Parathyroid adenoma (tissue), 2 donors: ENCODE measurements at regions not wholly inside any gene's neighbourhood (a gene's known extent, or its start where the extent isn't known, plus 50 kb on each side); places are given as distances from the start of the nearest gene placed in this dataset.

Experiments
- H2AFZ ChIP-seq: fragments of 300-600 bp; sonication (generic); one replicate; pipeline ENCODE4 v1.7.0; 2017; ENCODE audit warnings: antibody characterized with exemption, mild to moderate bottlenecking
- H3K27ac ChIP-seq: fragments of 300-600 bp; sonication (generic); one replicate; pipeline ENCODE4 v1.7.0; 2017
- H3K27me3 ChIP-seq: fragments of 300-600 bp; sonication (generic); one replicate; pipeline ENCODE4 v1.7.0; 2017; ENCODE audit warnings: low read length; ENCODE audit not compliant: control insufficient read depth, insufficient read depth
- H3K36me3 ChIP-seq: fragments of 300-600 bp; sonication (generic); one replicate; pipeline ENCODE4 v1.7.0; 2017; ENCODE audit warnings: low read length; ENCODE audit not compliant: control insufficient read depth, insufficient read depth
- H3K4me1 ChIP-seq: fragments of 300-600 bp; sonication (generic); one replicate; pipeline ENCODE4 v1.7.0; 2017; ENCODE audit warnings: control low read depth
- H3K4me2 ChIP-seq: fragments of 300-600 bp; sonication (generic); one replicate; pipeline ENCODE4 v1.7.0; 2017; ENCODE audit warnings: low read length
- H3K4me3 ChIP-seq: fragments of 300-600 bp; sonication (generic); one replicate; pipeline ENCODE4 v1.7.0; 2017; ENCODE audit warnings: low read depth, low read length
- H3K79me2 ChIP-seq: fragments of 300-600 bp; sonication (generic); one replicate; pipeline ENCODE4 v1.7.0; 2017; ENCODE audit warnings: control low read depth
- H3K9ac ChIP-seq: fragments of 300-600 bp; sonication (generic); one replicate; pipeline ENCODE4 v1.7.0; 2017; ENCODE audit warnings: mild to moderate bottlenecking
- H3K9me3 ChIP-seq: fragments of 300-600 bp; sonication (generic); one replicate; pipeline ENCODE4 v1.7.0; 2017; ENCODE audit warnings: low read length; ENCODE audit not compliant: control insufficient read depth
- TF ChIP-seq, protein P1 (sequence below): fragments of 300-600 bp; sonication (generic); IDR thresholded peaks from one replicate; pipeline ENCODE4 v1.7.0; 2017; ENCODE audit warnings: antibody characterized with exemption, mild to moderate bottlenecking
- donor health status: primary hyperparathyroidism.

DNA sequence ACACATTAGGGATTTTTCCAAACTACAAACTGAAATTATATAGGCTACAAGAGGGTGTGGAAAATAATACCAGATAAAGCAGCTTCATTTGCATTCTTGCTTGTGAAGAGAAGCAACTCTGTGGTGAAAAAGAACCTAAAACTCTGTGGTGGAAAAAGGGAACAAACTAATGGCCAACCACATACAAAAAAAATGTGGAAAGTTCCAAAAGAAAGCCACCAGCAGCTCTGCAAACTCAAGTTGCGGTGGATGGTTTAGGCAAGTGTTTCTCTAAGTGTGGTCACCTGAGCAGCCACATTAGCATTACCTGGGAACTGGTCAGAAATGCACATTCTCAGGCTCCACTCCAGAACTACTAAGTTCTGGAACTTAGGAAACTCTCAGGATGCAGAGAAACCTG, 586.4 kb downstream of the ACTL7B start:
- H3K9ac ChIP-seq = no peak overlapping the region
- no peaks in the 10 kb centered on the region for H3K79me2 ChIP-seq
- TF ChIP-seq, protein P1, sequence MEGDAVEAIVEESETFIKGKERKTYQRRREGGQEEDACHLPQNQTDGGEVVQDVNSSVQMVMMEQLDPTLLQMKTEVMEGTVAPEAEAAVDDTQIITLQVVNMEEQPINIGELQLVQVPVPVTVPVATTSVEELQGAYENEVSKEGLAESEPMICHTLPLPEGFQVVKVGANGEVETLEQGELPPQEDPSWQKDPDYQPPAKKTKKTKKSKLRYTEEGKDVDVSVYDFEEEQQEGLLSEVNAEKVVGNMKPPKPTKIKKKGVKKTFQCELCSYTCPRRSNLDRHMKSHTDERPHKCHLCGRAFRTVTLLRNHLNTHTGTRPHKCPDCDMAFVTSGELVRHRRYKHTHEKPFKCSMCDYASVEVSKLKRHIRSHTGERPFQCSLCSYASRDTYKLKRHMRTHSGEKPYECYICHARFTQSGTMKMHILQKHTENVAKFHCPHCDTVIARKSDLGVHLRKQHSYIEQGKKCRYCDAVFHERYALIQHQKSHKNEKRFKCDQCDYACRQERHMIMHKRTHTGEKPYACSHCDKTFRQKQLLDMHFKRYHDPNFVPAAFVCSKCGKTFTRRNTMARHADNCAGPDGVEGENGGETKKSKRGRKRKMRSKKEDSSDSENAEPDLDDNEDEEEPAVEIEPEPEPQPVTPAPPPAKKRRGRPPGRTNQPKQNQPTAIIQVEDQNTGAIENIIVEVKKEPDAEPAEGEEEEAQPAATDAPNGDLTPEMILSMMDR = no peak
- H3K4me1 ChIP-seq = no peaks in the 10 kb centered on the region
- no peak overlapping the region for H3K4me3 ChIP-seq
- no peaks in the 10 kb centered on the region for H3K27me3 ChIP-seq
- H3K36me3 ChIP-seq = no peaks in the 10 kb centered on the region
- no peak overlapping the region for H3K27ac ChIP-seq
- H3K9me3 ChIP-seq = no peaks in the 10 kb centered on the region
- no peak overlapping the region for H2AFZ ChIP-seq
- H3K4me2 ChIP-seq = no peak overlapping the region

DNA sequence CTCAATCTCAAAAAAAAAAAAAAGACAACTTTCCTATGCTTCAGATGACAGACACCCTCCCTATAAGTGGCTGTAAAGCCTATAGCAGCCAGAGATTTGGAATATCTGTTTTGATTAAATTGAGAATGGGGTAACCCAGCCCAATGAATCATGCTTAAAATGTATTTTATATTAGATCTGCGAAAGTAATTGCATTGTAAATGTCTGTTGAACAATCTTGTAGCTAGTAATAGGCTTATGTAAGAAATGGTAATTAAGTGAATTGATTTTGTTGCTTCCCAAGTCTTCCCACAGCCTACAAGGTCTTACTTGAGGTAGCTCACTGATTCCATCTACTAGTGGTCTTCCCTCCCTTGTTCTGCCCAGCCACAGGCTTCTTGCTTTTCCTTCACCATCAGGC, 590.7 kb downstream of the ACTL7B start:
- Histone ChIP-seq H3K4me3 (no peak overlapping the region), H3K4me2 (no peak overlapping the region), H3K79me2 (no peaks in the 10 kb centered on the region), H3K9me3 (no peaks in the 10 kb centered on the region), H3K4me1 (no peaks in the 10 kb centered on the region), H3K27ac (no peak overlapping the region), H2AFZ (no peak overlapping the region), H3K9ac (no peak overlapping the region), H3K27me3 (no peaks in the 10 kb centered on the region), H3K36me3 (no peaks in the 10 kb centered on the region)
- TF ChIP-seq, protein P1 = no peak

DNA sequence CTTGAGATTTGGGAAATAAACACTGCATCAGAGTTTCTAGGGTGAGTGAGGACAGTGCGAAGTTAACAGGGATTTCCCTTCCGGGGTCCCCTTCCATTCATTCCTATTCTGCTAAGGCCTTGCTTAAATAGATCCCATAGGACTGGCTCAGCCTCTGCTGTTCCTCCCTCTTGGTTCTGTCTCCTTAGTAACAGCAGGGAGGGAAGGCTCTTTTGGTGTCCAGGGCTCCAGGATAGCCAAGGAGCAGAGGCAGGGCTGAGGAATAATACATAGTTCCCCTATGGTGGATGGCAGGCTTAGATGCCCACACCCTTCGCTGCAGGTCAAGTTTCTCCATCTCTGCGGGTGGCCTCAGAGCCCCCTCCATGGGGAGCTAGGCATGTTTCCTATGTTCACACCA, 591.7 kb downstream of the ACTL7B start:
- TF ChIP-seq, protein P1 = no peak
- Histone ChIP-seq H3K4me1 (no peaks in the 10 kb centered on the region), H3K27me3 (no peaks in the 10 kb centered on the region), H3K9me3 (no peaks in the 10 kb centered on the region), H3K4me2 (no peak overlapping the region), H3K36me3 (no peaks in the 10 kb centered on the region), H2AFZ (no peak overlapping the region), H3K79me2 (no peaks in the 10 kb centered on the region), H3K9ac (no peak overlapping the region), H3K27ac (no peak overlapping the region), H3K4me3 (no peak overlapping the region)

DNA sequence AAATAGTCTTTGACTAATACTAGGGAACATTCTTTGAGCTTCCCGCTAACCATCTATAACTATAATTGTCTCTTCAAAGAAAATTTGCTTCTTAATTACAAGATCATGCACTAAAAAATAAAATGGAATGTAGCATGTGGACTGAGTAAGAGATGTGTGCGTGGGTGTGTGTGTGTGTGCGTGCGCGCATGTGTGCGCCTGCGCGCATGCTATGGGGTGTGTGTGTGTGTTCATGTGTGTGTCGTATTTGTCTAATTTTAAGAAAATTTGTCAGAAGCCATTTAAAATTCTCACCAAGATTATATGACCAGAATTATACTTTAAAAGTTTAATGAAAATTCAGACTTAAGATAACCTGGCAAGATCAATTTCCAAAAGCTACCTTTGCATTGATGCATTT, 593.0 kb downstream of the ACTL7B start:
- Histone ChIP-seq H3K4me3 (no peak overlapping the region), H3K79me2 (no peaks in the 10 kb centered on the region), H3K36me3 (no peaks in the 10 kb centered on the region), H3K27me3 (no peaks in the 10 kb centered on the region), H3K27ac (no peak overlapping the region), H3K4me1 (no peaks in the 10 kb centered on the region), H3K9ac (no peak overlapping the region), H2AFZ (no peak overlapping the region), H3K4me2 (no peak overlapping the region), H3K9me3 (no peaks in the 10 kb centered on the region)
- TF ChIP-seq, protein P1 = no peak

DNA sequence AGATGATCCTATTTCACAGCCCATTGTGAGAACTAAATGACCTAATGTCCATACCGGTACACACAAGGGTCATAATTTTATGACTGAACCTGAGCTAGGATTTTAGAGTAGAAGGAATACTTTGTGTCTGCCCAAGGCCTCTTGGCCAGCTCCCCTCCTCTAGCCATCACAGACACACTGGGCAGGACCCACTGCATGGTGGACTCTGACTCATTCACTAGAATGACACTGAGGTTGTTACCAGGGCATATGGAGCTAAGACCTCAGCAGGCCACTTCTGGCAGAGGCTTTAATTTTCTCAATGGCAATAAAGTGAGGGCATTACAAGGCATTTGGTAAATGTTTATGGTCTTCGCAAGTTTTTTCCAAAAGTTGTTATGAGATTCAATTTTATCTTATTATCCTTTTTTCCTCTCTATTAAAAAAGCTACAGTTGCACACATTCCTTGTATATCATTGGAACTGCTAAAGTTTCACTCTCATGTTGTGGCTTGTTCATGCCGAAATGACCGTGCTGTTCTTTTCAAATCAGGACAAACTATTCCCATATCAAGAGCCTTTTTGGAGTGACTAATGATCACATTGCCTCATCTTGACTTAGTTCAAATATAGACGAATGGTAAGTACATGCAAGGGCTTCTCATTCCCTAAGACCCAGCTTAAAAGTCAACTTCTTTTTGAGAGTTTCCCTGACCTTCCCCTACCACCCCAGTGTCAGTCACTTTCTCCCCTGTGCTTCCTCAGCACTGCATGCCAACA, 595.7 kb downstream of the ACTL7B start:
- TF ChIP-seq, protein P1 = no peak
- H3K4me2 ChIP-seq = no peak overlapping the region
- H3K9ac ChIP-seq = no peak overlapping the region
- no peaks in the 10 kb centered on the region for H3K9me3 ChIP-seq
- H3K36me3 ChIP-seq = no peaks in the 10 kb centered on the region
- H2AFZ ChIP-seq = no peak overlapping the region
- H3K79me2 ChIP-seq = no peaks in the 10 kb centered on the region
- no peaks in the 10 kb centered on the region for H3K4me1 ChIP-seq
- H3K27me3 ChIP-seq = no peaks in the 10 kb centered on the region
- no peak overlapping the region for H3K4me3 ChIP-seq
- H3K27ac ChIP-seq = no peak overlapping the region
